ENCODE measurements at regions not wholly inside any gene's neighbourhood (a gene's known extent, or its start where the extent isn't known, plus 50 kb on each side); places are given as distances from the start of the nearest gene placed in this dataset.

- no peak for TF ChIP-seq POLR2AphosphoS5 (IDR thresholded peaks at IDR 0.05)
- no peak for TF ChIP-seq CTCF (IDR thresholded peaks at IDR 0.05)
- TF ChIP-seq POLR2A (IDR thresholded peaks at IDR 0.05): no peak
Measured at GRCh38 chr2:153136216-153136615, 342.3 kb downstream of the RPRM start.
